A549 (cell line): ENCODE measurements at regions not wholly inside any gene's neighbourhood (a gene's known extent, or its start where the extent isn't known, plus 50 kb on each side); places are given as distances from the start of the nearest gene placed in this dataset.

Experiments used
- CTCF ChIP-seq: fragments of >200 bp; sonication (Bioruptor Twin); formaldehyde crosslinking; IDR thresholded peaks from 3 replicates; pipeline ENCODE4 v1.5.1; 2016
- NR3C1 ChIP-seq: fragments of >200 bp; sonication (Bioruptor Twin); formaldehyde crosslinking; IDR thresholded peaks from 3 replicates; pipeline ENCODE4 v1.6.1; 2017
- POLR2A ChIP-seq: IDR thresholded peaks from 2 replicates; pipeline ENCODE4 v1.6.1; 2012; ENCODE audit warnings: mild to moderate bottlenecking, low read length

- TF ChIP-seq POLR2A (no peak), NR3C1 (no peak), CTCF (no peak)
Measured at GRCh38 chr4:185903205-185903604, 91.2 kb upstream of the SORBS2 start.
